HTR-8/SVneo (cell line): ENCODE measurements at regions not wholly inside any gene's neighbourhood (a gene's known extent, or its start where the extent isn't known, plus 50 kb on each side); places are given as distances from the start of the nearest gene placed in this dataset.
"Not testable (repeated sequence)": the region's sequence is repeated elsewhere in the genome, so short reads cannot be mapped to it uniquely, and the experiment has no call there.

Experiments
- DNase-seq: peaks from one replicate; pipeline ENCODE4 v3.0.0; 2011; ENCODE audit warnings: low spot score, mixed read lengths; ENCODE audit not compliant: insufficient read length
- FAIRE-seq: peaks from 2 replicates; lab custom pipeline; 2011; peaks lifted over from hg19 to GRCh38; lab: Jason Lieb, UNC

DNA sequence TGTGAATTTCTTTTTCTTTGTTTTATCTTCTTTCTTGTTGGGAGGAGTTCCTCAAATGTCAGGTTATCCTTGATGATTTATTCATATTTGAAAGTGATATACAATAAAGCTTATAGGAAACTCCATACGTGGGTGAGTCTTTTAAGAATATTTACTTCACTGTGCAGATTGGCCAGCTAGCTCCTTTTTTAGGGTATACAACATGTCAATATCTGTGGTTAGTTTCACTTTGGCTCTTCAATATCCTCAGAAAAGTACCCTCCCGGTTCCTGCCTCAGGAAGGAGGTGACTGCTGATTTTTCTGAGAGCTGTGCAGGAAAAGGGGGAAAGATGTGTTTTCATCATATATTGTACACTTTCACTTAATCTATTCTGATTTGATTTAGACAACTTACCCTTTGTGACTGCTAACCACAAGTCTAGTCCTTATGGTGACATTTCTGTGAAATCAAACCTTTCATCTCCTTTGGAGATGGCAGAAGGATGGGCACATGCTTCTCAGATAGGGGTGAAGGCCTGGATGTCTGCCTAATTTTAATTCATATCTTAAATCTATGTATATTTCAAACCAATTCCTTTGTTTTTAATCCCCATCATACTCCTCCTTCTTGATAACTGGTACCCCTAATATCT is 98.2 kb upstream of the NECTIN3 start:
- no peak for FAIRE-seq

DNA sequence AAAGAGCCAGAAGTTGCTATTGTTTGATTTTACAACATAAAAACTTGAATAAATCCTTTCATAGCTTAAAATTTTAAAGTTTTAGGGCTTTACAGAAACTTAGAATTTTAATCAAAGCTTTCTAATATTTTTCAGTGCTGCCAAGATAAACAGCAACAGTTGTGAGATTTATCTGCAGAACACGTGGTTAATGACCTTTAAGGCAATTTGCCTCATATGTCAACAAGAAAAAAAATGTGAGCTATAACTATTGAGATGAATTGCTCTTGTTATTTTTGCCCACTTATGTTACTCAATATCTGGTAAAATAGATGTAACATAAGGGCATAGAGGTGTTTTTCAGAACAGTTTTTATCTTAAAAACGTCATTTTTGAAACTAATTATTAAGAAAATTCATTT is 96.7 kb upstream of the NECTIN3 start:
- FAIRE-seq: no peak

More for the DNA sequence above, 98.2 kb upstream of the NECTIN3 start:
- DNase-seq: no peak

DNA sequence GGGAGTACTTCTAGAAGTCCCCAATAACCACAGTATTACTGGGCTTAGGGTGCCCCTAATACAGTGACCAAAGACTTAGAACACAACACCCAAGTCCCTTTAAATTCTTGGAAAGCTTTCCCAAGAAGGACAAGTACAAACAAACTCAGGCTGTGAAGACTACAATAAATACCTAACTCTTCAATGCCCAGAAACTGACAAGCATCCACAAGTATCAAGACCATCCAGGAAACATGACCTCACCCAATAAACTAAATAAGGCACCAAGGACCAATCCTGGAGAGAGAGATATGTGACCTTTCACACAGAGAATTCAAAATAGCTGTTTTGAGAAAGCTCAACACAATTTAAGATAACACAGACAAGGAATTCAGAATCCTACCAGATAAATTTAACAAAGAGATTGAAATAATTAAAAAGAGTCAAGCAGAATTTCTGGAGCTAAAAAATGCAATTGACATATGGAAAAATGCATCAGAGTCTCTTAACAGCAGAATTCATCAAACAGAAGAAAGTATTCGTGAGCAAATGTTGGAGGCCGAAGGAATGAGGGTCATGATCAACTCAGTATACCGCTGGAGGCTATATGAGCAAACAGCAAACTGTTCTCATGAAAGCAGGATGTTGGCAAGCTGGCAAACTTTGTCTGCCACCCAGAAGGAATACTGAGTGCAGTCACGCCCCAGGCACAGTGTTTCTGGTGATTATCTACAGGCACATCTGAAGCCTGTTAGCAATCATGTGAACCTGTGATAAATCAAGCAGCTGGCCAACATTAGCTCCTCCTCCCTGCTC is 87.0 kb upstream of the NECTIN3 start:
- FAIRE-seq (no peak), DNase-seq (no peak)

More for the DNA sequence above, 96.7 kb upstream of the NECTIN3 start:
- no peak for DNase-seq

DNA sequence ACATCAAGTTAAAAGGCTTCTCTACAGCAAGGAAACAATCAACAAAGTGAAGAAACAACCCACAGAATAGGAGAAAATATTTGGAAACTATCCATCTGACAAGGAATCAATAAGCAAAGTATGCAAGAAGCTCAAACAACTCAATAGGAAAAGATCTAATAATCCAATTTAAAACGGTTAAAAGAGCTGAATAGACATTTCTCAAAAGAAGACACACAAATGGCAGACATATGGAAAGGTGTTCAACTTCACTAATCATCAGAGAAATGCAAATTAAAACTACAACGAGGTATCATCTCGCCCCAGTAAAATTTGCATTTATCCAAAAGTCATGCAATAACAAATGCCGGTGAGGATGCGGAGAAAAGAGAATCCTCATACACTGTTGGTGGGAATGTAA is 82.2 kb upstream of the NECTIN3 start:
- no peak for FAIRE-seq
- no peak for DNase-seq

DNA sequence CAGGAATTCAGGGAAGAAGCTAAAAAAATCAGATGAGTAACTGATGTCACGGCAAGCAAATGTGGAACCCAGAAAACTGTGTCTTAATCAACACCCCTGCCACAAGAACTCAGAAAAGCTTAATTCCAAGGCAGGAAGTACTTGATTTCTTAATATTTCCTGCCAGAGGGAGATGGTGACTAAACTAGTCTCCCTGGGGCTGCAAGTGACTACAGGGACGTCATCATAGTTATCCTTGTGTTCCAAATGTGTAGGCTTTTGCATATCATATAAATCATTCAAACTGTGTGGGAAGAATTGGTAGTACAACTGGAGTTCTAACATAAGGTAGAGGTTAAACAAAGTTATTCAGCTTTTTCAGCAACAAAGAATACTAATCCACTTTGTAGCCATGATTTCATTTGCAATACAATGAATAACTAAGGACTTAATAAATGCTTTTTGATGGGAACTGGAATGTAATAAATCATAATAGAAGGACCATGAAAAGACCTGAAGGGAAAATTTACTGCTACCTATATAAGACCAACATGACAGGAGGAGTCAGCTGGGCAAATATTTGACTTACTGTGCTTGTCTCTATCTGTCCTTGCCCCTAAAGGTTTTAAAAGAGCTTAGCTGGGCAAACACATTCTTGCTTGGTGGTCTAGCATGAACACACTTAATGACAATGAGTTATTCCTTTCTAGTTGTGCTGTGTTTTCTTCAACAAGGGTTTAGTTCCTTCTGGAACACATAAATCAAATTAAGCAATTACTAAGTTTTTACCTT is 76.0 kb upstream of the NECTIN3 start:
- FAIRE-seq (no peak), DNase-seq (peak; percentile 5)

DNA sequence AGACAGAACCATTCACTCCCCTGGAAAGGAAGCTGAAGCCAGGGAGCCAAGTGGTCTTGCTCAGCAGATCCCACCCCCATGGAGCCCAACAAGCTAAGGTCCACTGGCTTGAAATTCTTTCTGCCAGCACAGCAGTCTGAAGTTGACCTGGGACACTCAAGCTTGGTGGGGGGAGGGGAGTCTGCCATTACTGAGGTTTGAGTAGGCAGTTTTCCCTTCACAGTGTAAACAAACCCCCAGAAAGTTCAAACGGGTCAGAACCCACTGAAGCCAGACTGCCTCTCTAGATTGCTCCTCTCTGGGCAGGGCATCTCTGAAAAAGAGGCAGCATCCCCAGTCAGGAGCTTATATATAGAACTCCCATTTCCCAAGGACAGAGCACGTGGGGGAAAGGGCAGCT is 72.8 kb upstream of the NECTIN3 start:
- not testable (repeated sequence) for DNase-seq, FAIRE-seq

DNA sequence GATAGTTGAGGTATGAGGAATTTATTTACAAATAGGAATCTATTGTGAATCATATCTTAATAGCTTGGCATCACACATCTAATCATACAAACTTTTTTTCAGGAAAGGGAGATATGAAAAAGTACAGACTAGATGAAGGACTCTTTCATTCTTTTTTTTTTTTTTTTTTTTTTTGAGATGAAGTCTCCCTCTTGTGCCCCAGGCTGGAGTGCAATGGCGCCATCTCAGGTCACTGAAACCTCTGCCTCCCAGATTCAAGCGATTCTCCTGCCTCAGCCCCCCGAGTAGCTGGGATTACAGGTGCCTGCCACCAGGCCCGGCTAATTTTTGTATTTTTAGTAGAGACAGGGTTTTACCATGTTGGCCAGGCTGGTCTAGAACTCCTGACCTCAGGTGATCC is 65.1 kb upstream of the NECTIN3 start:
- not testable (repeated sequence) for FAIRE-seq, DNase-seq

DNA sequence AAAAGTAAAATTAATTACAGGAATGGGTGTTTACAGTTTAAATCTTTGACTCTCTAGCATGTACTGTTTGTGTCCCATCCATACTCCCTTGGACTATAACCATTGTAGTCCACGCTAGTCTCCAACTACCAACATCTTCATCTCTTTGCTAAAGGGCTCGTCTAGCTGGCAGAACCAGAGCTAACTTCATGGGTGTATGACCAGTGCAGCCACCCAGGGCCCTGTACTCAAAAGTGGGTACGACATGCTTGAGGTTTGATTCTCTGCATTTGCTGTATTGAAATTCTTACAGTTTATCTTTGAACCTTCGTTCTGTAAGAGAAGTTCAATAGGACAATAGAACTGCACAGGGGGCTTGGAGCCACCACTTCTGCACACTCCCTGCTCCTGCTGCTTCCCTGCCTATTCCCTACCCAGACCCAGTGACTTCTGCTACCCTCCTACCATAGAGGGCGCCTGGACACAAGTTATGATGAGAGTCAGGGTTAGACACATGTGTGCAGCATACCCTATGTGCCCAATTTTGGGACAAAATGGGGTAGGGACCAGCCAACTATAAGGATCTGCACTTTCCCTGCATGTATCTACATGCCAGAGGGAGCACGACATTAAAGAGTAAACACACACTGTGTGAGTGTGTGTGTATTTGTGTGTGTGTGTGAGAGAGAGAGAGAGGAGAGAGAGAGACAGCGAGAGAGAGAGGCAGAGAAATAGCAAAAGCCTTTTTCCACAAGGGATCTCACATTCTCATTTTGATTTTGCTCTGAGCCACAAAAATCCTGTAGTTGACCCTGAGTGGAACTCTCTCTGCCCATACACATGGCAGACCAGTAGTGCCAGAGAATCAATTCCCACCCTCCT is 59.0 kb upstream of the NECTIN3 start:
- peak; percentile 52 for FAIRE-seq
- DNase-seq: no peak
